Coronary artery (tissue), 2 donors: ENCODE measurements at regions not wholly inside any gene's neighbourhood (a gene's known extent, or its start where the extent isn't known, plus 50 kb on each side); places are given as distances from the start of the nearest gene placed in this dataset.

ENCODE experiments used
- DNase-seq: peaks from one replicate; pipeline ENCODE4 v3.0.0-alpha.2; 2017; ENCODE audit warnings: low spot score
- H3K27ac ChIP-seq, 2 donors: fragments of 200-600 bp; sonication (generic); one replicate each; pipeline ENCODE4 v1.5.1; 2016 to 2019
- H3K4me3 ChIP-seq: fragments of 200-600 bp; sonication (generic); 2 replicates; pipeline ENCODE4 v1.5.1; 2016; ENCODE audit warnings: mild to moderate bottlenecking, moderate library complexity
- TF ChIP-seq, protein P1 (sequence below): fragments of 200-600 bp; sonication (generic); IDR thresholded peaks from one replicate; pipeline ENCODE4 v1.5.1; 2019; ENCODE audit warnings: antibody characterized with exemption

DNA sequence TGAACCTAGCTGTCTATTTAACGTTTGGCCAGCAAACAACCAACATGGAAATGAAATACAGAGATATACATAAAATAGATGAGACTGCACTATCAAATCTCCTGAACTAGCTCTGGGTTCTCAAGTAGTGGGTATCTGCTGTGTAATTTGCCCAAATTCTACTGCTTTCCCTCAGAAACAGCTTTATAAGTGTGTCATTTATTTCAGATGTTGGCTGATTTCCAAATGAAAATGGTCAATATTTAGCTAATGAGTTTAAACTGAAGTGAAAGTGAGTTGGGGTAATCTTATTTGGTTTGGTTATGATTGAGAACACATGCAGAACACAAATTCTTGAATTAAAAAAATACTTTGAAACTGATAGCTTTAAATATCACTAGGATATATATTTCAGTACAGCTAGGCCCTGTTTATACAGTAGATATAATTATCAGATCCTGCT lies 601.7 kb upstream of the CXADR start:
- DNase-seq = no peak
- TF ChIP-seq, protein P1, sequence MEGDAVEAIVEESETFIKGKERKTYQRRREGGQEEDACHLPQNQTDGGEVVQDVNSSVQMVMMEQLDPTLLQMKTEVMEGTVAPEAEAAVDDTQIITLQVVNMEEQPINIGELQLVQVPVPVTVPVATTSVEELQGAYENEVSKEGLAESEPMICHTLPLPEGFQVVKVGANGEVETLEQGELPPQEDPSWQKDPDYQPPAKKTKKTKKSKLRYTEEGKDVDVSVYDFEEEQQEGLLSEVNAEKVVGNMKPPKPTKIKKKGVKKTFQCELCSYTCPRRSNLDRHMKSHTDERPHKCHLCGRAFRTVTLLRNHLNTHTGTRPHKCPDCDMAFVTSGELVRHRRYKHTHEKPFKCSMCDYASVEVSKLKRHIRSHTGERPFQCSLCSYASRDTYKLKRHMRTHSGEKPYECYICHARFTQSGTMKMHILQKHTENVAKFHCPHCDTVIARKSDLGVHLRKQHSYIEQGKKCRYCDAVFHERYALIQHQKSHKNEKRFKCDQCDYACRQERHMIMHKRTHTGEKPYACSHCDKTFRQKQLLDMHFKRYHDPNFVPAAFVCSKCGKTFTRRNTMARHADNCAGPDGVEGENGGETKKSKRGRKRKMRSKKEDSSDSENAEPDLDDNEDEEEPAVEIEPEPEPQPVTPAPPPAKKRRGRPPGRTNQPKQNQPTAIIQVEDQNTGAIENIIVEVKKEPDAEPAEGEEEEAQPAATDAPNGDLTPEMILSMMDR = no peak
- H3K27ac ChIP-seq = peak overlapping the region in 1 of 2 donors; percentile 62

DNA sequence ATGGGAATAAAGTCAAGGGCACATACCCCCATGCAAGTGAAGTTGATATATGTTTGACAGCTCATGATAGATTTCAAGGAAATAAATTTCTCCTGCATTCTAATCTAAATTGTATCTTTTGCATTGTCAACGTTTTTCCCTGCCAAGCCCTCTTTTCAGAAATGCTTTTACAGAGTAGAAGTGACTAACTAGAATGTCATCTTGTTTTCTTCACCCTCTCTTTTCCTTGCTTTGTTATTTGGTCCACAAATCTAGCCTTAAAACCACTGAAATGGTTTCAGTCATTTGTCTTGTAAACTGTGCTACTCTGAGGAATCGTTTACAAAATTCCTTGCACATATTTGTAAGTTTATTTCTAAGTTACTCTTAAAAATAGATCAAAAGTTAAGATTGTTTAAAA lies 600.8 kb upstream of the CXADR start:
- TF ChIP-seq, protein P1 = no peak
- DNase-seq = no peak
- no peak overlapping the region for H3K27ac ChIP-seq
- no peak overlapping the region for H3K4me3 ChIP-seq

More for the DNA sequence above, 601.7 kb upstream of the CXADR start:
- H3K4me3 ChIP-seq = no peak overlapping the region

DNA sequence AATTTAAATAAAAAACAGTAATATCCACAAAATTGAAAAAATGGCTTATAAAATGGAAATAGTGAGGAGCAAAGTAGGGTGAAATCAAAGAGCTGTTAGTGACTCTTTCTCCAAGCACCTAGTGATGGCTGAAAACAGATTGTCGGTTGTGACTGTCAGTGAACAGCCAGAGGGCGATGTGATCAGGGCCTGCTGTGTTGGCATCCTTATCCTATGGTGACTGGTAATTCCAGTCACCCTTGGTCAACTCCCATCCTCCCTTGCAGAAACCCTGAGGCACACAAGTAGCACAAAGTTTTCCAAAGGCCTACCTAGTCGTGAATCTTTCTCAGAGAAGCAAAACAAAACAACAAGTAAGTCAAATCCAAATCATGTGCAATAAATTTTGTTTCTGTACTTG lies 599.8 kb upstream of the CXADR start:
- H3K27ac ChIP-seq = no peak overlapping the region
- DNase-seq = no peak
- no peak overlapping the region for H3K4me3 ChIP-seq
- TF ChIP-seq, protein P1 = no peak

DNA sequence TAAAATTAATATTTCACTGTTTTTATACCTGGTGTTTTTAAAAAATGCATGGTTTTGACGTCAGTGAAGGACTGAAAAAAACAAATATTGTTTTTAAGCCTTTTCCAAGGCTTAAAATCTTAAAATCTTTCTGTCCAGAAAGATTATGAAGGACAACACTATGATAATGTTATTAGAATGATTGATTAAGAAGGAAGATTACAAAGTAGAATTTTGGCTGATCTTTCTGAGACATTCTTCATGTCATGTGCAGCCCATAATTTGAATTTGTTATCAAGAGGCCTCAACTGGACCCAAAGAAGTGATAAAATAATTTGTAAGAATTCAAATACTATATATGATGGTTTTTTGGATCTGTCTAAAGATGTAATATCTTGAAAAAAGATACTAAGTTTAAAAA lies 584.4 kb upstream of the CXADR start:
- TF ChIP-seq, protein P1 = no peak
- no peak for DNase-seq
- H3K27ac ChIP-seq = no peak overlapping the region
- H3K4me3 ChIP-seq = no peak overlapping the region

DNA sequence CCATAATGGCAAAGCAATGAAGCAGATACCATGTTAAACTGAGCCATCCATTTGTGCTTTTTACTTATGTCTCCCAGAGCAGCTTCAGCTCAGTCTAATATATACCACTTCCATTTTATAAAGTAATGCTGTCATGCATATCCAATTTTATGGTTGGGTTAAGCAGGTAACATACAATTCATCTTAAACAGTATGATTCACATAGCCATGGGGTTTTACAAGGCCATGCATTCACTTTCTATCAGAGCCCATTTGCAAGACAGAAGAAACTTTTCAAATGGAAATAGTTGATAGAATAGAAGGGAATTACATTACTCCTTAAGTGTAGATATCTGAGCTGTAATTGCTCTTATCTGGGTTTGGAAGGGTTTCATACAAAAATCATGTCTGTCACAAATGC lies 580.5 kb upstream of the CXADR start:
- H3K4me3 ChIP-seq = no peak overlapping the region
- TF ChIP-seq, protein P1 = no peak
- DNase-seq = no peak
- no peak overlapping the region for H3K27ac ChIP-seq

DNA sequence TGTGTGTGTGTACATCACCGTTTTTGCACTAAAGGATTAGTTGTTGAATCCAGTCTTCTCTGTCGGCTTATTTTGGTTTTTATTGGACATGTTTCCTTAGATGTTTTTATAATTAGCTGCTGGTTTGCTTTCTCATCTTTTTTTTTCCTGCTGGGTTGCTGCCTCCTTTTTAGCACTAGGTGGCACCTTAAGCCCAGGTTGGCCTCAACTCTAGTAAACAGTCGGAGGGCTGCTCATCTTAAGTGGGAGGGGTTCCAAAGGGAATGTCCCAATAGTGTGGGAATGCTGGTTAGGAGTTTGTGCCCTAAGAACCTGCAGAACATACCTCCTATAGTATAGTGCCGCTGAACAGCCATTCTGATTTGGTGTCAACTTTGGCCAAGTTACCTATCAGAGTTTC lies 570.1 kb upstream of the CXADR start:
- TF ChIP-seq, protein P1 = no peak
- Histone ChIP-seq H3K27ac (no peak overlapping the region), H3K4me3 (no peak overlapping the region)
- DNase-seq = no peak

DNA sequence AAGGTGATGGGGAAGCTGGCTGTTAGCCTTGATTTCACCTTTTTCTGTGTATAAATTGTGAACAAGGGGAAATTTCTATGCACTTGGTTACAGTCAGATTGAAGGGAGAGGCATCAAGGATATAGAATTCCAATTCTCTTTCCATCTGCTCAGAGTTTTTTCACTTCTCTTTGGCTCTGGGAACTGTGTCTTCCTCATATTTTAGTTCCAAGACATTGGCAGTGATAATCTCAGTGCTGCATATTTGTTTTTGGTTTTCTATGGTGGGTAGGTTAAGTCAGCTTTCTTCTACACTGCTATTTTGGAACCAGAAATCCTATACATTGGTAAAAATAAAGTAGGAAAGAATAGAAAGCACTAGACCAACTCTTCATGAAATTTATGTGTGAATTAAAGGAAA lies 569.6 kb upstream of the CXADR start:
- TF ChIP-seq, protein P1 = no peak
- no peak for DNase-seq

More for the DNA sequence above, 569.6 kb upstream of the CXADR start:
- Histone ChIP-seq H3K4me3 (no peak overlapping the region), H3K27ac (no peak overlapping the region)
